Gastrocnemius medialis (tissue), 4 donors: ENCODE measurements at regions not wholly inside any gene's neighbourhood (a gene's known extent, or its start where the extent isn't known, plus 50 kb on each side); places are given as distances from the start of the nearest gene placed in this dataset.

Experiments
- POLR2A ChIP-seq, 2 donors: fragments of 450-650 bp; IDR thresholded peaks; one replicate each; pipeline ENCODE4 v1.6.1; 2017; ENCODE audit warnings: antibody characterized with exemption in 2 of 2, mild to moderate bottlenecking in 2 of 2, moderate library complexity in 2 of 2
- TF ChIP-seq, protein P1 (sequence below), 5 experiments: fragments of 450-650 bp in 3 of 5; fragments of 200-600 bp in 2 of 5; sonication (generic) in 2 of 5; IDR thresholded peaks in 4 of 5; conservative IDR thresholded peaks in 1 of 5; 1 replicate in 4 of 5; 2 replicates in 1 of 5; pipeline ENCODE4 v1.5.1; 2016 to 2019; ENCODE audit warnings: antibody characterized with exemption in 5 of 5, mild to moderate bottlenecking in 3 of 5, moderate library complexity in 3 of 5

DNA sequence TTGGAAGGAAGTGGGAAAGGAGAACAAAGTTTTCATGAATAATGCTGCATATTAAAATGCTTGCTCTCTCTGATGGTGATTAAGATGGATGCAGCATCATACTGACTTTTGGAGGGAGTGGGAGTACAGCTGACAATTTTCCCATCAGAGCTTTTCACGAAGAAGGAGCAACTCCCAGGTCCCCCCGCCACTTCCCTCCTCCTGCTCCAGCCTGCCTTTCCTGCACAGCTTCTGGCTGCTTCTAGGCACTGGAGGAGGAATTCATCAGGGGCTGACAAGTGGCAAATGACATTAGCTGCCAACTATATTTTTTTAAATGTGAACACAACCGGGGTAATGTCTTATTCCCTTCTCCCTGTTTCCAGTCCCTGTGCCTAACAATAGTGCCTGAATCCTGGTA is 477.9 kb downstream of the SHISA9 start:
- TF ChIP-seq, protein P1, sequence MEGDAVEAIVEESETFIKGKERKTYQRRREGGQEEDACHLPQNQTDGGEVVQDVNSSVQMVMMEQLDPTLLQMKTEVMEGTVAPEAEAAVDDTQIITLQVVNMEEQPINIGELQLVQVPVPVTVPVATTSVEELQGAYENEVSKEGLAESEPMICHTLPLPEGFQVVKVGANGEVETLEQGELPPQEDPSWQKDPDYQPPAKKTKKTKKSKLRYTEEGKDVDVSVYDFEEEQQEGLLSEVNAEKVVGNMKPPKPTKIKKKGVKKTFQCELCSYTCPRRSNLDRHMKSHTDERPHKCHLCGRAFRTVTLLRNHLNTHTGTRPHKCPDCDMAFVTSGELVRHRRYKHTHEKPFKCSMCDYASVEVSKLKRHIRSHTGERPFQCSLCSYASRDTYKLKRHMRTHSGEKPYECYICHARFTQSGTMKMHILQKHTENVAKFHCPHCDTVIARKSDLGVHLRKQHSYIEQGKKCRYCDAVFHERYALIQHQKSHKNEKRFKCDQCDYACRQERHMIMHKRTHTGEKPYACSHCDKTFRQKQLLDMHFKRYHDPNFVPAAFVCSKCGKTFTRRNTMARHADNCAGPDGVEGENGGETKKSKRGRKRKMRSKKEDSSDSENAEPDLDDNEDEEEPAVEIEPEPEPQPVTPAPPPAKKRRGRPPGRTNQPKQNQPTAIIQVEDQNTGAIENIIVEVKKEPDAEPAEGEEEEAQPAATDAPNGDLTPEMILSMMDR (IDR thresholded peaks at IDR 0.05 in 4 of 5, conservative IDR thresholded peaks at IDR 0.05 in 1 of 5): no peak
- no peak for TF ChIP-seq POLR2A (IDR thresholded peaks at IDR 0.05)
